SK-N-SH (cell line): ENCODE measurements at regions not wholly inside any gene's neighbourhood (a gene's known extent, or its start where the extent isn't known, plus 50 kb on each side); places are given as distances from the start of the nearest gene placed in this dataset.

Experiments
- CTCF ChIA-PET: fragments of 300-600, 350-600 bp; formaldehyde crosslinking; extraction: SDS; loops from one replicate; lab custom pipeline; 2021; lab: Yijun Ruan, JAX
- POLR2A ChIA-PET: fragments of 350-600 bp; sonication (Branson Sonifier 250); formaldehyde crosslinking; extraction: SDS; loops from one replicate; lab custom pipeline; 2020; ENCODE audit warnings: antibody characterized with exemption, inconsistent platforms; lab: Yijun Ruan, JAX
- DNase-seq: peaks from one replicate; pipeline ENCODE4 v3.0.0; 2012
- H2AFZ ChIP-seq: fragments of 200-600 bp; sonication (generic); 2 replicates; pipeline ENCODE4 v1.8.1; 2016; ENCODE audit warnings: antibody characterized with exemption, mild to moderate bottlenecking, low read depth
- H3F3A ChIP-seq: fragments of 200-600 bp; sonication (generic); replicated peaks from 2 replicates; pipeline ENCODE3; 2016; ENCODE audit warnings: antibody characterized with exemption, mild to moderate bottlenecking; ENCODE audit not compliant: insufficient read depth
- H3K27ac ChIP-seq, 2 experiments: fragments of 200-500 bp in 1 of 2; fragments of 200-600 bp in 1 of 2; sonication (Bioruptor generic) in 1 of 2; sonication (generic), shearing (Covaris generic) in 1 of 2; 2 replicates each; pipeline versions ENCODE4 v1.5.1 to v1.6.1; 2014 to 2016; ENCODE audit warnings: low read depth in 2 of 2, inconsistent platforms in 1 of 2, low read length in 1 of 2, mild to moderate bottlenecking in 1 of 2, mixed read lengths in 1 of 2
- H3K27me3 ChIP-seq: fragments of 200-600 bp; sonication (generic), shearing (Covaris generic); 2 replicates; pipeline ENCODE4 v1.6.1; 2016; ENCODE audit warnings: mixed run types; ENCODE audit not compliant: insufficient read depth
- H3K36me3 ChIP-seq, 2 experiments: fragments of 200-500 bp in 1 of 2; fragments of 200-600 bp in 1 of 2; sonication (Bioruptor generic) in 1 of 2; sonication (generic) in 1 of 2; replicated peaks in 1 of 2; 2 replicates each; pipeline versions ENCODE3 to v1.5.1; 2014 to 2016; ENCODE audit warnings: low read length in 1 of 2, mild to moderate bottlenecking in 1 of 2; ENCODE audit not compliant: insufficient read depth in 2 of 2, control insufficient read depth in 1 of 2
- H3K4me1 ChIP-seq, 2 experiments: fragments of 200-500 bp in 1 of 2; fragments of 200-600 bp in 1 of 2; sonication (Bioruptor generic) in 1 of 2; sonication (generic), shearing (Covaris generic) in 1 of 2; 2 replicates each; pipeline versions ENCODE4 v1.5.1 to v1.6.1; 2014 to 2016; ENCODE audit warnings: low read depth in 1 of 2, low read length in 1 of 2, mixed run types in 1 of 2; ENCODE audit not compliant: insufficient read depth in 2 of 2, control insufficient read depth in 1 of 2
- H3K4me2 ChIP-seq: fragments of 200-600 bp; sonication (generic), shearing (Covaris generic); 2 replicates; pipeline ENCODE4 v1.6.1; 2017; ENCODE audit warnings: mixed run types
- H3K4me3 ChIP-seq, 2 experiments: fragments of 200-500 bp in 1 of 2; fragments of 200-600 bp in 1 of 2; sonication (Bioruptor generic) in 1 of 2; sonication (generic), shearing (Covaris generic) in 1 of 2; 2 replicates each; pipeline versions ENCODE4 v1.5.1 to v1.8.1; 2014 to 2016; ENCODE audit warnings: low read depth in 2 of 2, inconsistent platforms in 1 of 2, low read length in 1 of 2, mild to moderate bottlenecking in 1 of 2, mixed read lengths in 1 of 2, moderate library complexity in 1 of 2
- H3K79me2 ChIP-seq: fragments of 200-600 bp; sonication (generic); 2 replicates; pipeline ENCODE4 v1.8.1; 2017; ENCODE audit warnings: mild to moderate bottlenecking; ENCODE audit not compliant: insufficient read depth
- H3K9ac ChIP-seq: fragments of 200-600 bp; sonication (generic); 2 replicates; pipeline ENCODE4 v1.6.1; 2017; ENCODE audit warnings: mixed run types
- H3K9me2 ChIP-seq: fragments of 200-600 bp; sonication (generic); 2 replicates; pipeline ENCODE4 v1.6.1; 2017; ENCODE audit warnings: mixed run types
- H3K9me3 ChIP-seq: fragments of 200-600 bp; sonication (generic); 2 replicates; pipeline ENCODE4 v1.6.1; 2017; ENCODE audit warnings: mixed run types, mild to moderate bottlenecking, moderate library complexity
- H4K20me1 ChIP-seq: fragments of 200-600 bp; sonication (generic); 2 replicates; pipeline ENCODE4 v1.6.1; 2017; ENCODE audit warnings: mild to moderate bottlenecking, mixed run types; ENCODE audit not compliant: insufficient read depth
- CHD2 ChIP-seq: fragments of 150-350 bp; IDR thresholded peaks from 2 replicates; pipeline ENCODE4 v1.6.1; 2018; ENCODE audit warnings: low read length; ENCODE audit not compliant: partially characterized antibody
- EZH2phosphoT487 ChIP-seq: fragments of 200-600 bp; sonication (generic); IDR thresholded peaks from 2 replicates; pipeline ENCODE4 v1.6.1; 2017; ENCODE audit warnings: low read depth, mixed run types, mild to moderate bottlenecking, antibody characterized with exemption, moderate library complexity, borderline replicate concordance
- FOXJ3 ChIP-seq: sonication (generic); formaldehyde crosslinking; IDR thresholded peaks from 2 replicates; pipeline ENCODE4 v1.5.1; 2020; ENCODE audit warnings: mild to moderate bottlenecking, missing genetic modification reagents
- FOXM1 ChIP-seq: IDR thresholded peaks from 2 replicates; pipeline ENCODE4 v1.4.0; 2012; ENCODE audit warnings: low read depth, mild to moderate bottlenecking
- GATA2 ChIP-seq: sonication (generic); formaldehyde crosslinking; IDR thresholded peaks from 2 replicates; pipeline ENCODE4 v1.5.0; 2020; ENCODE audit warnings: mild to moderate bottlenecking, missing genetic modification reagents
- JUND ChIP-seq: IDR thresholded peaks from 2 replicates; pipeline ENCODE4 v1.4.0; 2012
- NRF1 ChIP-seq: IDR thresholded peaks from 2 replicates; pipeline ENCODE4 v1.6.1; 2012; ENCODE audit warnings: low read depth, mild to moderate bottlenecking, low read length
- PBX3 ChIP-seq: IDR thresholded peaks from 2 replicates; pipeline ENCODE4; 2012
- RAD21 ChIP-seq: IDR thresholded peaks from 2 replicates; pipeline ENCODE4 v1.6.1; 2012; ENCODE audit warnings: mild to moderate bottlenecking, low read length
- REST ChIP-seq: IDR thresholded peaks from 2 replicates; pipeline ENCODE4 v1.6.1; 2012; ENCODE audit warnings: mild to moderate bottlenecking, low read depth, low read length, moderate library complexity
- RFX5 ChIP-seq: IDR thresholded peaks from 2 replicates; pipeline ENCODE4 v1.6.1; 2012; ENCODE audit warnings: mild to moderate bottlenecking, improper control_type of control experiment, low read length
- SIN3A ChIP-seq: IDR thresholded peaks from 2 replicates; pipeline ENCODE4 v1.6.1; 2012; ENCODE audit warnings: low read depth, mild to moderate bottlenecking, low read length, moderate library complexity, borderline replicate concordance
- TAF1 ChIP-seq: IDR thresholded peaks from 2 replicates; pipeline ENCODE4 v1.6.1; 2012; ENCODE audit warnings: low read depth, mild to moderate bottlenecking, low read length, moderate library complexity, borderline replicate concordance
- TEAD4 ChIP-seq: IDR thresholded peaks from 2 replicates; pipeline ENCODE4 v1.4.0; 2012; ENCODE audit warnings: mild to moderate bottlenecking, borderline replicate concordance; ENCODE audit not compliant: insufficient read depth
- USF2 ChIP-seq: fragments of 150-350 bp; IDR thresholded peaks from 2 replicates; pipeline ENCODE4 v1.6.1; 2017; ENCODE audit warnings: antibody characterized with exemption, low read length, low read depth, borderline replicate concordance
- WGBS: methylation state at CpG from one replicate; pipeline ENCODE4 v1.1.6; 2017; ENCODE audit warnings: low lambda C conversion rate; 5-methylcytosine and 5-hydroxymethylcytosine counted together

GRCh38 chr2:147026664-147027295 lies 818.0 kb upstream of the ACVR2A start:
- no peak for DNase-seq
- Histone ChIP-seq H2AFZ (peak overlapping the region; percentile 8; the same call in 1 of the 2 replicates), H3K9me3 (no peaks in the 10 kb centered on the region), H3K9ac (no peak overlapping the region), H3F3A (no peaks in the 10 kb centered on the region), H3K79me2 (no peaks in the 10 kb centered on the region), H3K4me2 (no peak overlapping the region), H4K20me1 (no peaks in the 10 kb centered on the region), H3K27me3 (no peaks in the 10 kb centered on the region), H3K9me2 (no peaks in the 10 kb centered on the region), H3K36me3 (no peaks in the 10 kb centered on the region), H3K27ac (no peak overlapping the region; a peak in 1 of 4 replicates), H3K4me3 (no peak overlapping the region), H3K4me1 (no peaks in the 10 kb centered on the region)
- TF ChIP-seq GATA2 (CRISPR knock-in tag) = no peak
- peak; percentile 55; the same call in 1 of the 2 replicates for TF ChIP-seq PBX3
- TF ChIP-seq TAF1 = no peak
- no peak for TF ChIP-seq USF2
- TF ChIP-seq JUND = 0 out of 2 replicates have a peak, but pooled peaks have one; percentile 15
- TF ChIP-seq RFX5 = no peak
- TF ChIP-seq CHD2 = no peak
- TF ChIP-seq TEAD4 = no peak
- no peak for TF ChIP-seq REST
- no peak for TF ChIP-seq SIN3A
- no peak for TF ChIP-seq RAD21
- no peak for TF ChIP-seq EZH2phosphoT487
- TF ChIP-seq FOXM1 = no peak
- TF ChIP-seq NRF1 = no peak
- TF ChIP-seq FOXJ3 (CRISPR knock-in tag) = no peak
- ChIA-PET CTCF (no interaction called here), POLR2A (no interaction called here)
- WGBS = 2% methylated on average over 2 of the region's 2 CpGs
